Activated naive CD8-positive, alpha-beta T cell treated with anti-CD3 and anti-CD28 coated beads, Interleukin-2, amount 50 U/mL, for 24 hours (primary cell): ENCODE measurements at regions not wholly inside any gene's neighbourhood (a gene's known extent, or its start where the extent isn't known, plus 50 kb on each side); places are given as distances from the start of the nearest gene placed in this dataset.

ENCODE experiments used
- ATAC-seq: fragments of 150-1000 bp; cut with Tn5 transposase; one replicate; pipeline ENCODE4 v1.10.0; 2021
- DNase-seq: peaks from one replicate; pipeline ENCODE4 v3.0.0; 2021
- H3K27ac Mint-ChIP-seq: one replicate; pipeline ENCODE4 v1.8.0; 2021; ENCODE audit warnings: mild to moderate bottlenecking, mixed read lengths
- H3K27me3 Mint-ChIP-seq: one replicate; pipeline ENCODE4 v1.8.0; 2021; ENCODE audit warnings: mixed read lengths
- H3K36me3 Mint-ChIP-seq: one replicate; pipeline ENCODE4 v1.8.0; 2021; ENCODE audit warnings: low read depth, mixed read lengths
- H3K4me1 Mint-ChIP-seq: one replicate; pipeline ENCODE4 v1.8.0; 2021; ENCODE audit warnings: mixed read lengths
- H3K4me3 Mint-ChIP-seq: one replicate; pipeline ENCODE4 v1.8.0; 2021; ENCODE audit warnings: mild to moderate bottlenecking, moderate library complexity, mixed read lengths
- H3K9me3 Mint-ChIP-seq: one replicate; pipeline ENCODE4 v1.8.0; 2021; ENCODE audit warnings: mixed read lengths

DNA sequence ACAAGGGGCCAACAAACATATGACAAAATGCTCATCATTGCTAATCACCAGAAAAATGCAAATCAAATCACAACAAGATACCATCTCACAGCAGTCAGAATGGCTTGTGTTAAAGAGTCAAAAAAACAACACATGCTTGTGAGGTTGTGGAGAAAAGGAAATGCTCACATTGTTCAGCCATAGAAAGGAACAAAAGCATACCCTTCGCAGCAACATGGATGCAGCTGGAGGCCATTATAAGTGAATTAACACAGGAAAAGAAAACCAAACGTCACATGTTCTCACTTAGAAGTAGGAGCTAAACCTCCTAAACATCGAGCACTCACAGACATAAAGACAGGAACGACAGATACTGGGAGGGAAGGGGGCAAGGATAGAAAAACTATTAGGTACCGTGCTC, 678.4 kb upstream of the GRM7 start:
- no peak for DNase-seq
- Mint-ChIP-seq H3K27me3 (no peaks in the 10 kb centered on the region), H3K4me1 (no peaks in the 10 kb centered on the region), H3K36me3 (no peaks in the 10 kb centered on the region), H3K4me3 (no peak overlapping the region), H3K27ac (no peak overlapping the region), H3K9me3 (peaks cover 2% of the 10 kb centered on the region)
- no peak for ATAC-seq

DNA sequence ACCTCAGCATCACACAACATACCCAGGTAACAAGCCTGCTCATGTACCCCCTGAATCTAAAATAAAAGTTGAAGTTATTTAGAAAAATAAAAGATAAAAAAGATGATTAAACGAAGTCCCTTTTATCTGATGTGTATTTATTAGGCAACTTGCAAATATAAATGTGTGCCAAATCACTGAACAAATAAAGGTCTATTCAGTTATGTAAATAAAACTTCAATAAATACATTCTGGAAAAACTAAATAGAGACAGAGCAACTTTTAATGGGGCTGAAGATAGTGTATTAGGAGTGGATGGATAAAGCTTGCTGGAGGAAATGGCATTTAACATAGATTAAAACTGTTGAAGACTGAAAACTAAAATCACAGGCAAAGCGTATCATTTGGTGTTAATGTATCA, 678.0 kb upstream of the GRM7 start:
- no peak for DNase-seq
- no peak for ATAC-seq
- Mint-ChIP-seq H3K4me3 (no peak overlapping the region), H3K36me3 (no peaks in the 10 kb centered on the region), H3K9me3 (peaks cover 4% of the 10 kb centered on the region), H3K27ac (no peak overlapping the region), H3K27me3 (no peaks in the 10 kb centered on the region), H3K4me1 (no peaks in the 10 kb centered on the region)

DNA sequence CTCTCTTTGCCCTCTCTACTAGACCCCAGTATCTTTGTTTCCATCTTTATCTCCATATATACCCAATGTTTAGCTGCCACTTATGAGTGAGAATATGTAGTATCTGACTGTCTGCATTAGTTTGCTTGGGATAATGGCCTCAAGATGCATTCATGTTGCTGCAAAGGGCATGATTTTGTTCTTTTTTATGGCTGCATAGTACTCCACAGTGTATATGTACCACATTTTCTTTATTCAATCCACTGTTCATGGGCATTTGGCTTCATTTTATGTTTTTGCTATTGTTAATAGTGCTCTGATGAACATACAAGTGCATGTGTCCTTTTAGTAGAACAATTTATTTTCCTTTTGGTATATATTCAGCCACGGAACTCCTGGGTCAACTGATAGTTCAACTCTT, 671.5 kb upstream of the GRM7 start:
- H3K36me3 Mint-ChIP-seq = no peaks in the 10 kb centered on the region
- H3K27me3 Mint-ChIP-seq = no peaks in the 10 kb centered on the region
- DNase-seq = no peak
- H3K9me3 Mint-ChIP-seq = peaks cover 15% of the 10 kb centered on the region
- H3K4me3 Mint-ChIP-seq = no peak overlapping the region
- no peak overlapping the region for H3K27ac Mint-ChIP-seq
- H3K4me1 Mint-ChIP-seq = no peaks in the 10 kb centered on the region
- no peak for ATAC-seq

DNA sequence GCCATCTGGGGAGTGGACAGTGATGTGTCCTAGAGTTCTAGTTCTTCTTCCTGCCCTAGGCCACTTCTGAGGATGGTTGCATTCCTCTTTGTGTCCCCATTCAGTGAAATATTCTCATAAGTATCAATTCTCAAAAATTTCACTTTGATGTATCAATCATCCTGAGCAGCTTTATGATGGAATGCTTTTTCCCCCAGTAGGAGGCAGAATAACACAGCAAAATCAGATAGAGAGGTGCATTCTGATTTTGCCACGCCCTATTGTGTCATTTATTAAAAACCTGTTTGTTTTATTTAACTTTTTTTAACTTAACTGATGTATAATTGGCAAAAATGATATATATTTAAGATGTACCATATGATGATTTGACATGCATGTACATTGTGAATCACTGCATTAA, 656.0 kb upstream of the GRM7 start:
- no peaks in the 10 kb centered on the region for H3K9me3 Mint-ChIP-seq
- H3K4me3 Mint-ChIP-seq = no peak overlapping the region
- H3K4me1 Mint-ChIP-seq = no peaks in the 10 kb centered on the region
- DNase-seq (no peak), ATAC-seq (no peak)
- H3K36me3 Mint-ChIP-seq = no peaks in the 10 kb centered on the region
- H3K27ac Mint-ChIP-seq = no peak overlapping the region
- H3K27me3 Mint-ChIP-seq = no peaks in the 10 kb centered on the region

DNA sequence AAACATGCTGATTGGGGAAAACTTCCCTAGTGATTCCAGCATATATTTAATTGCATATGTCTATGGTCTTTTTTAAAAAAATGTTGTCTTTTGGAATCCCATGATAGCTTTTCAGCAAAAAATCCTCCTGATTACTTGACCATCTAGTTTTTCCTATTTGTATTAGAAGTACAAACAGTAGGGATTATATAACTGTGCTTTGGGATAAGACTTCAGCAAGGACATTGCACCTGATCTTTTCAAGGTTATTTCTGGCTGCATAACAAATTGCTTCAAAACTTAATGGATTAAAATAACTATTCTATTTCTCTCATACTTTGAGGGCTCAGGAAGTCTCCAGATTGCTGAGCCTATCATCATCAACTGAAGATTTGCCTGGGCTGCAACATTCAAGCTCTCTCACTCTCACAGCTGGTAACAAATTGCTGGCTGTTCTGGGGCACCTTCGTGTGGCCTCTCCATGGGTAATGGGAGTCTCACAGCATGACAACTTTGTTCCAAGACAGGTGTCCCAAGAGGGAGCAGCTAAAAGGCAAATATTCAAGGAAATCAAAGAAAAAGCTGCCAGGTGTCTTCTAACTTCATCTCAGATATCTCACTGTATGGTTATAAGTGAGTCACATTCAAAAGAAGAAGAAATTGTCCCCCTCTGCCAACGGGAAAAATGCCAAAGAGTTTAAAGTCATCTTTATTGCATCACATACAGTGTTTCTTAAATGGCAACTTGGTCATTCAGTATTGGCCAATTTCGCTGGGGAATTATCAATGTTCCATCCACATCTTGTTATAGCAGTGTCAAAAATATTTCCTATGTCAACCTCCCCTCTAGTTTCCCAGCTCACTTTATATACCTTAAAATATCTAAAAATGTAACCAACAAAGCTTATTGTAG, 644.5 kb upstream of the GRM7 start:
- H3K27ac Mint-ChIP-seq = no peak overlapping the region
- H3K36me3 Mint-ChIP-seq = no peaks in the 10 kb centered on the region
- peaks cover 13% of the 10 kb centered on the region for H3K9me3 Mint-ChIP-seq
- no peak overlapping the region for H3K4me3 Mint-ChIP-seq
- no peak for ATAC-seq
- H3K27me3 Mint-ChIP-seq = no peaks in the 10 kb centered on the region
- DNase-seq = no peak
- H3K4me1 Mint-ChIP-seq = no peaks in the 10 kb centered on the region

DNA sequence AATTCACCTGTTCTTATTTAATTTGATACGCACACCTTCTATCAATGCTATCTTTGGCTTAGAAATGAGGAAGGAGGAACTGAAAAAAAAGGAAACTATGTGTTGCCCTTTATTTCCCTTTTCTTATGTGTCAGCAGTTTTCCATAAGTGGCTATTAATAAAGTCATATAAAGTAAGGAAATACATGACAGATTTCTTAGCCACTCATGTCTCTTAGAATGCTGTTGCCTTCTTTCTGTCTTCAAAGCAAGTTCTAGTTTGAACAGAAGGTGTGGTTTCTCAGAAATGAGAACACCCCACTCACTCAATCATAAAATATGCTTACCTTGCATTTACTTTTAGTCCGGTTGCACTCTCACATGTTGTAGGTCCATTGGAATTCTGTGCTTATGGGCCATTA, 640.5 kb upstream of the GRM7 start:
- Mint-ChIP-seq H3K9me3 (peaks cover 9% of the 10 kb centered on the region), H3K36me3 (no peaks in the 10 kb centered on the region), H3K27ac (no peak overlapping the region)

DNA sequence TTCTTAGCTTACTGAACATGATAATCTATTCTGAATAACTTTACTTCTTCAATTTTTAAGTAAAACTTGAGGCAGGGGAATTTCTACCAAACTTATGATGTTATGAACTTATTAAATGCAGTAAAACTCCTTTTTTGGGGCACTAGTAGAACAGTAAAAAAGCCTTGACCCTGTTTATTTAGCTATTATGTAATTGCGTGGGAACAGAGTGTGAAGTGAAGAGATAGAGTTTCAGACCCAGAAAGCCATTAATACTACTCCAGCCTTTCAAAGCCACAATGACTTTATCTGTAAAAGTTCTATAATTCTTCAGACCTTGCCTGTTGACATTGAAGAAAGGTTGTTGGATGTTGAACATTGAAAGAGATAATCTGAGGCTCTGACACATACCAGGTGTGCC, 638.8 kb upstream of the GRM7 start:
- ATAC-seq (no peak), DNase-seq (no peak)
- Mint-ChIP-seq H3K4me3 (no peak overlapping the region), H3K27ac (no peak overlapping the region), H3K9me3 (peaks cover 9% of the 10 kb centered on the region), H3K27me3 (no peaks in the 10 kb centered on the region), H3K36me3 (no peaks in the 10 kb centered on the region), H3K4me1 (no peaks in the 10 kb centered on the region)

More for the DNA sequence above, 640.5 kb upstream of the GRM7 start:
- H3K4me3 Mint-ChIP-seq = no peak overlapping the region
- DNase-seq (no peak), ATAC-seq (no peak)
- H3K4me1 Mint-ChIP-seq = no peaks in the 10 kb centered on the region
- H3K27me3 Mint-ChIP-seq = no peaks in the 10 kb centered on the region

DNA sequence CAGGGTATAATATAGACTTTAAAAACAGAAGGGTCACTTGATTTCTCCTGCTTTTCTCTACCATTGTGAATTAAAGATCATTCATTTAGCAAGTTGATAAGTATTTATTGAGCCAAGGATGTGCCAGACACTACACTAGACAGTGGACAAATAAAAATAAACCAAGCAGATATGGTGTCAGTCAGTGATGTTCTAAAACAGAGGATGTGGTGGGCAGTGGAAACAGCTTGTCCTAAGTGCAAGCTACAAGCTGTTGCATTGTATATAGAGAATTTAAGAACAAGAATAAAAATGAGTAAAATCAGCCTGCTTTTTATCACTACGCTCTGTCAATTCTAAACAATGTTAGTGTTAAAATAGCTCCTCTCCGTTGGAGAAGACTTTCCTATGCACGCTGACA, 637.3 kb upstream of the GRM7 start:
- Mint-ChIP-seq H3K4me1 (no peaks in the 10 kb centered on the region), H3K27ac (no peak overlapping the region), H3K9me3 (peaks cover under 1% of the 10 kb centered on the region), H3K4me3 (no peak overlapping the region), H3K27me3 (no peaks in the 10 kb centered on the region), H3K36me3 (no peaks in the 10 kb centered on the region)
- DNase-seq (no peak), ATAC-seq (no peak)

DNA sequence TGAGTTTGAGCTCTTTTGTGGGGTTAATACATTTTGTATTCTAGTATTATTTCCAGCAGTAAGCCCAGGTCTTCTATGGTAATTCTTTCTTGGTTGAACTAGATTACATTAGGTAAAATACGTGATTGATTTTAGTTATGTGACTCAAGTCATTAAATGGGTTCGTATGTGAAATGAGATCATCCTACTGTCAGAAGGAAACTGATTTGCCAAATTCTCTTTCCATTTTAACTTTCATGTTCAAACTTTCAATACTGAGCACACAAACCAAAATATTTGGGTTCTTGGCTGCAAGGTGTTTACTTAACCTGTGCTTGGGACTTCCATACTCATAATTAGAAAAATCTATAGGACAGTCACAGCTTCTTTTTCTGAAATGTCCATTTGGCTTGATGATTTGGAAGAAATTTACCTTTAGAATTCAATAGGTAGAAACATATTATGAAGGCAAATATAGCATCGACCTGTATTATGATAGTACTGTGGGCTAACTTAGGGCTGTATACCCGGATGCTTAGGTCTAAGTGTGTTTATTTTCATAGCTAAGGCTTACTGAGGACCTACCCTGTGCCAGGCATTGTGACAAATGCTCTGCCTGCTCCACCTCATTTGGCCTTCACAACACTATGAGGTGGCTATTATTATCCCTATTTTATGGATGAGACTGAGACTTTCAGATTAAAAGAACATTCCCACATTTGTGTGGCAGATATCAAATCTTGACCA, 631.8 kb upstream of the GRM7 start:
- Mint-ChIP-seq H3K36me3 (no peaks in the 10 kb centered on the region), H3K4me1 (no peaks in the 10 kb centered on the region), H3K9me3 (peaks cover 13% of the 10 kb centered on the region), H3K27me3 (no peaks in the 10 kb centered on the region), H3K4me3 (no peak overlapping the region), H3K27ac (no peak overlapping the region)
- ATAC-seq (no peak), DNase-seq (no peak)

DNA sequence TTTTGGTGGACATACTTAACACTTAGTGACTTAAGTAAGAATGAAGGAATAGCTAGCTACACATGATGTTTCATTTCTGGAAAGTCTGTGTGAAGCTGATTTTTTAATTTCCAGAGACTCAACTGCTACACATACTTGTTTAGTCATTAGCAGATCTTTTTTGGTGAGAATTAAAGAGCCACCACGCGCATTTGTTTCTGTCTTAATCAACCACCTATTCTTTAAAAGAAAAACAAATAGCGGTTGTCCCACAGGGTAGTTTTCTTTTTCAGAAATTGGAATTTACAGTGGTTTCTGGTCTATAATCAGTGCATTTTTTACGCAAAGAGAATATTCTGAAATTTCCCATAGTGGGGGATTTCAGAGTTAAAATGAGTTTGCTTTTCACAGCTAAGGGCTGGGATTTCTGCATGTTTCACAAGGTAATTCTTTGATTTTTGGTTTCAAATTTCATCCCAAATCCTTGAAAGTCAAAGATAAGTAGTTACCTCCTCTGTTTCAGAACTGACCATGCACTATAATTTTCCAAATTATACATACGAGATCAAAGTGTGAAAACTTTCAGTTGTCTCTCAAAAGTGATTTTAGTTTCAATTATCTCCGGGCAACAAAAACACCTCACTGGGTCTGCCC, 631.0 kb upstream of the GRM7 start:
- Mint-ChIP-seq H3K36me3 (no peaks in the 10 kb centered on the region), H3K4me1 (no peaks in the 10 kb centered on the region), H3K9me3 (peaks cover 13% of the 10 kb centered on the region), H3K27ac (no peak overlapping the region), H3K4me3 (no peak overlapping the region), H3K27me3 (no peaks in the 10 kb centered on the region)
- DNase-seq = no peak
- ATAC-seq = no peak

DNA sequence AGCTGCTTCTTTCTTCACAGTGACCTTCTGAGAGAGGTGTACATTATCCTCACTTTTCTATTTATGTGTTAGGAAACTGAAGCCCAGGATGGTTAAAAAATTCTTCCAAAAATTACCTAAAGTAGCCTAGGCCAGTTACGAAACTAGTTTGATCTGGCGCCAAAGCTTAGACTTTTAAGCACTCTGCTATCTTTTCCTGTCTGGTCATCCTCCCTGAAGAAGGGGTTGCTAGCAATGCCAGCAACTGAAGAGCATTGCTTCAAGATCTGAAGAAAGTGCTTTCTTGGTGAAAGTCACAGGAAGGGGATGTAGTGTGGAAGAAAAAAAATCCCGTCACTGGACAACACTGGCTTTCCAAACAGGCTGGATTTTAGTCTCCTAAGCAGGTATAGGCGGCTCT, 618.8 kb upstream of the GRM7 start:
- Mint-ChIP-seq H3K27me3 (no peaks in the 10 kb centered on the region), H3K9me3 (peaks cover 5% of the 10 kb centered on the region), H3K4me1 (no peaks in the 10 kb centered on the region), H3K36me3 (no peaks in the 10 kb centered on the region), H3K4me3 (no peak overlapping the region), H3K27ac (no peak overlapping the region)
- DNase-seq (no peak), ATAC-seq (no peak)

DNA sequence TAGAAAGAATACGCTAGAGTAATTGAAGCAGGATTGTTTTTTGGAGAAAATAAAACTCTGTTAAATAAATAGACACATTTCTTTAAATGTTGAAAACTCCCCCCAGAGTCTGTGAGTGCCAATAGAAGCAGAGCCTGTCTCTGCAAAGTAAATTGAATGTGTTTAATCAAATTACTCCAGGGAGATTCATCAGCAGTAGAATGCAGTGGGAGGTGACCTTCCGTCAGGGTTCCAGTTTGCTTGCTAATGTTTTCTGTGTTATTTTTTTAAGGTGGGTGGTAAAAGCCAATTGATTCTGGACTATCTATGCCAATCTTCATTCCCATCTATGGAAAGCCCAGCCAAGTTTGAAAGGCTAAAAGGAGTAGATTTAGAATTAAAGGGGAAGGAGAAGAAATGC, 612.4 kb upstream of the GRM7 start:
- no peaks in the 10 kb centered on the region for H3K36me3 Mint-ChIP-seq
- ATAC-seq (no peak), DNase-seq (no peak)
- no peak overlapping the region for H3K27ac Mint-ChIP-seq
- no peaks in the 10 kb centered on the region for H3K27me3 Mint-ChIP-seq
- peaks cover 12% of the 10 kb centered on the region for H3K4me1 Mint-ChIP-seq
- no peak overlapping the region for H3K4me3 Mint-ChIP-seq
- H3K9me3 Mint-ChIP-seq = no peaks in the 10 kb centered on the region

DNA sequence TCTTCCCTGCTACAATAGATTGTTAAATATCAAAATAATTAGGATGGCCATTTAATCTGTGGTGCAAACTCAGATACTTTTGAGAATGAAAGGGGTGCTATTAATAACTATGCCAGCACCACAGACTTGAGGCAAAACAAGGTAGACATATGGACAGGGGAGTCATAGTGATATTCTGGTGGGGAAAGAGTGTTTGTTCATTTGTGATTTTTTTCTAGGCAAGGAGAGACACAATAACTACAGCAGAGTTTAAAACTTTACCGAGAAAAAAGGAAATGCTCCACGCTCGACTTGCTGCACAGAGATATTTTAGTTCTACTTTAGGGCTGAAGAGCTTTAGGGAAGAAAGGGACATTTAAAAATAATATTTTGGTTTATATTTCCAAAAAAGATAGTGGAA, 611.2 kb upstream of the GRM7 start:
- Mint-ChIP-seq H3K27ac (no peak overlapping the region), H3K27me3 (no peaks in the 10 kb centered on the region), H3K4me3 (no peak overlapping the region), H3K9me3 (peaks cover 7% of the 10 kb centered on the region), H3K36me3 (no peaks in the 10 kb centered on the region), H3K4me1 (peaks cover 12% of the 10 kb centered on the region)
- ATAC-seq (no peak), DNase-seq (no peak)

DNA sequence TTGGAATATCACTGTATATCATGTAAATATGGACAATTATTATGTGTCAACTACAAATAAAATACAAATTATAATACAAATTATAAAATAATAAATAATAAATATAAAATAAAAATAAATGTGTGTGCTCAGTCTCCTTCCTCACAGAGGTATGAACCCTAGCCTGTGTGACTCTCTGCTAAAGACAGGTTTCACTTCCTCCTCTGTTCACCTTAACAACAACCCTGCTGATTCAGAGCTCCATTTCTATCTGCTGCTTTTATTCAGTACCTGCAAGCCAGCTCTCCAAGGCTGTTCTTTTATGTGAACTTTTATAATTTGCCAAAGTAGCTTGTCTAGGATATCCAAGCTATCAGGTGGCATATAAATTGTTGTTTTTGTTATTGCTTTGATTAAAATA, 610.7 kb upstream of the GRM7 start:
- H3K27me3 Mint-ChIP-seq = no peaks in the 10 kb centered on the region
- DNase-seq (no peak), ATAC-seq (no peak)
- no peak overlapping the region for H3K4me3 Mint-ChIP-seq
- H3K36me3 Mint-ChIP-seq = no peaks in the 10 kb centered on the region
- H3K27ac Mint-ChIP-seq = no peak overlapping the region
- H3K9me3 Mint-ChIP-seq = peaks cover 9% of the 10 kb centered on the region
- peaks cover 12% of the 10 kb centered on the region for H3K4me1 Mint-ChIP-seq
